ENCODE measurements at regions not wholly inside any gene's neighbourhood (a gene's known extent, or its start where the extent isn't known, plus 50 kb on each side); places are given as distances from the start of the nearest gene placed in this dataset.

GRCh38 chr3:5441401-5441800 lies 253.9 kb downstream of the EDEM1 start:
- no peaks in the 10 kb centered on the region for H3K27me3 ChIP-seq (ENCODE audit: control insufficient read depth in 2 of 2, insufficient read depth in 2 of 2, low read length in 2 of 2)
- no peak overlapping the region for H3K27ac ChIP-seq (ENCODE audit: insufficient read depth, low read depth, low read length)
- H3K9ac ChIP-seq (replicated peaks; ENCODE audit: extremely low read depth, insufficient read depth, low read length): no peak overlapping the region
- H3K36me3 ChIP-seq (ENCODE audit: control insufficient read depth in 2 of 2, extremely low read depth in 1 of 2, insufficient read depth in 2 of 2, low read length in 2 of 2): no peaks in the 10 kb centered on the region
- no peak overlapping the region for H3K4me3 ChIP-seq (replicated peaks in 1 of 3; ENCODE audit: insufficient read depth in 1 of 3, low read depth in 1 of 3, low read length in 3 of 3)
- DNase-seq (ENCODE audit: low read depth, low spot score) (no peak), FAIRE-seq (no peak)
- ChIA-PET POLR2A (no interaction called here), CTCF (no interaction called here)
- H4K20me1 ChIP-seq (replicated peaks; ENCODE audit: control insufficient read depth, extremely low read depth, insufficient read depth, low read length): no peaks in the 10 kb centered on the region
- dilution Hi-C loops (cut with MboI; ENCODE audit: extremely low pct_ligation_motif_present, low sequenced_read_pairs): no loop called here
- no peaks in the 10 kb centered on the region for H3K9me3 ChIP-seq (replicated peaks; ENCODE audit: control insufficient read depth, insufficient read depth, low read length)
- intact Hi-C loops (cut with micrococcal nuclease): no loop called here
- H3K9me1 ChIP-seq (replicated peaks; ENCODE audit: control insufficient read depth, extremely low read depth, insufficient read depth, low read length): no peaks in the 10 kb centered on the region
- H2AFZ ChIP-seq (ENCODE audit: low read depth, low read length): no peak overlapping the region
- no TSS peak for BruUV-seq (replicated peaks)
- no peak for TF ChIP-seq MAX (IDR thresholded peaks at IDR 0.05; ENCODE audit: insufficient read depth, insufficient read length)
- TF ChIP-seq POLR2A (IDR thresholded peaks at IDR 0.05; ENCODE audit: low read depth, low read length): no peak
- TF ChIP-seq EZH2 (IDR thresholded peaks at IDR 0.05; ENCODE audit: borderline replicate concordance, low read depth, low read length, severe bottlenecking): no peak
- TF ChIP-seq GATA2 (IDR thresholded peaks at IDR 0.05; ENCODE audit: insufficient read depth, insufficient read length, low read depth, low read length): no peak
- no peak for TF ChIP-seq POLR2AphosphoS5 (IDR thresholded peaks at IDR 0.05; ENCODE audit: insufficient read depth, low read depth, low read length)
- TF ChIP-seq FOS (IDR thresholded peaks at IDR 0.05; ENCODE audit: borderline replicate concordance, insufficient read depth, low read length): no peak
- no peak for TF ChIP-seq JUN (IDR thresholded peaks at IDR 0.05; ENCODE audit: borderline replicate concordance, insufficient read depth, insufficient read length, low read depth)
- no peak for TF ChIP-seq CTCF (IDR thresholded peaks at IDR 0.05; ENCODE audit: extremely low read depth in 1 of 2, insufficient read depth in 1 of 2, low read depth in 1 of 2, low read length in 2 of 2)
- TF ChIP-seq MYC (IDR thresholded peaks at IDR 0.05; ENCODE audit: low read depth, low read length): no peak
- H3K4me1 ChIP-seq (ENCODE audit: control insufficient read depth, extremely low read depth, insufficient read depth, low read length): no peaks in the 10 kb centered on the region
- no peaks in the 10 kb centered on the region for H3K79me2 ChIP-seq (ENCODE audit: control insufficient read depth, insufficient read depth, low read length)
- no peak overlapping the region for H3K4me2 ChIP-seq (ENCODE audit: insufficient read depth, low read length)

All from endothelial cell of umbilical vein (primary cell).